ENCODE measurements at regions not wholly inside any gene's neighbourhood (a gene's known extent, or its start where the extent isn't known, plus 50 kb on each side); places are given as distances from the start of the nearest gene placed in this dataset.

DNA sequence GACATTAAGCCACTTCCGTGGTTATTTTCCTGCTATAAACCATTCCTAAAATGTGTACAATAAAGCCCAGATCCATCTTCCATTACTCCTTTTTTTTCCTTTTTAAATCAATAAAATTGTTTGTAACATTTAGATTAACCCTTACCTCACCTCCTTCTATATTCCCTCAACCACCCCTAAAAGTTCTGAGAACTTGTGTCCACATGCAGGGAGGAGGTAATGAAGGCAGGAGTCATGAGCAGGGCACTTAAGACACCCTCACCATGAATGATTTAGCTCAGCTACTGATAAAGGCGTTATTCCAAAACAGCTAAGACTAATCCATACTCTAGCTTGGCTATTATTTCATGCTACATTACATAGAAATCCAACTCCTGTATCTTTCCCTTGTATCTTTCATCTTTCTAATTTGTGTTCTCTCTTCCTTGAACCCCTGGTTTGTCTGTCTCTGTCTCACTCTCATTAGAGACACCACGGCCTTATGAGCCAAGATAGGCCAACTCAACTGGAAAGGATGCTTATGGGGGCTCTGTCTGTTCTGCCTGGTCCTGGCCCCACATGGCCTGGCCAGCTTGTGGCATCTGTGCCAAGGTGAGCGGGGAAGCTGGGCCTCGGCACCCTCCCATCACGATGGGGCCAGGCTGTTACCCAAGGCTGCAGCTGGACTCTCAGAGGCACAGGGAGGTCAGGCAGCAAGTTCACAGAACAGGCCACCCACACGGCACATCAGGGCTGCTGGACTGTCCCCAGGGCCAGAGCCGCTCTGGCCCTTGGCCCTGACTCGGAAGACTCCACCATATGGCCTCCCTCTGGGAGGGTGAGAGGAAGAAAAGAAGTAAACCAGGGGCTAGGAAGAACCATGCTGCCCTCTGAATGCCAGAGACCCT is 294.4 kb downstream of the SOX9 start:
- Histone ChIP-seq H3K9me3 (ENCODE audit: control insufficient read depth in 4 of 4, insufficient read depth in 3 of 4, low read length in 3 of 4) (peaks cover 0 to 13% (median 6%) of the 10 kb centered on the region in 4 donors), H3K27me3 (ENCODE audit: control insufficient read depth in 3 of 3, insufficient read depth in 3 of 3, low read length in 2 of 3) (no peaks in the 10 kb centered on the region), H3K4me1 (ENCODE audit: control insufficient read depth in 5 of 5, insufficient read depth in 5 of 5, low read length in 5 of 5) (peaks cover 0 to 7% (median 0%) of the 10 kb centered on the region in 5 donors), H3K27ac (ENCODE audit: low read depth in 1 of 2, low read length in 1 of 2) (no peak overlapping the region), H3K36me3 (ENCODE audit: control insufficient read depth in 4 of 4, insufficient read depth in 4 of 4, low read length in 4 of 4) (no peaks in the 10 kb centered on the region), H3K4me3 (no peak overlapping the region), H3K9ac (ENCODE audit: insufficient read depth in 1 of 2, low read length in 2 of 2) (no peak overlapping the region)
- TF ChIP-seq, protein P1, sequence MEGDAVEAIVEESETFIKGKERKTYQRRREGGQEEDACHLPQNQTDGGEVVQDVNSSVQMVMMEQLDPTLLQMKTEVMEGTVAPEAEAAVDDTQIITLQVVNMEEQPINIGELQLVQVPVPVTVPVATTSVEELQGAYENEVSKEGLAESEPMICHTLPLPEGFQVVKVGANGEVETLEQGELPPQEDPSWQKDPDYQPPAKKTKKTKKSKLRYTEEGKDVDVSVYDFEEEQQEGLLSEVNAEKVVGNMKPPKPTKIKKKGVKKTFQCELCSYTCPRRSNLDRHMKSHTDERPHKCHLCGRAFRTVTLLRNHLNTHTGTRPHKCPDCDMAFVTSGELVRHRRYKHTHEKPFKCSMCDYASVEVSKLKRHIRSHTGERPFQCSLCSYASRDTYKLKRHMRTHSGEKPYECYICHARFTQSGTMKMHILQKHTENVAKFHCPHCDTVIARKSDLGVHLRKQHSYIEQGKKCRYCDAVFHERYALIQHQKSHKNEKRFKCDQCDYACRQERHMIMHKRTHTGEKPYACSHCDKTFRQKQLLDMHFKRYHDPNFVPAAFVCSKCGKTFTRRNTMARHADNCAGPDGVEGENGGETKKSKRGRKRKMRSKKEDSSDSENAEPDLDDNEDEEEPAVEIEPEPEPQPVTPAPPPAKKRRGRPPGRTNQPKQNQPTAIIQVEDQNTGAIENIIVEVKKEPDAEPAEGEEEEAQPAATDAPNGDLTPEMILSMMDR (IDR thresholded peaks at IDR 0.05; ENCODE audit: control extremely low read depth, extremely low read depth) = no peak
- DNase-seq = no peak
- ATAC-seq (ENCODE audit: insufficient read depth, low FRiP score) = no peak
- 80 to 90% methylated on average over 8 to 9 of the region's 9 CpGs for WGBS, 2 donors

DNA sequence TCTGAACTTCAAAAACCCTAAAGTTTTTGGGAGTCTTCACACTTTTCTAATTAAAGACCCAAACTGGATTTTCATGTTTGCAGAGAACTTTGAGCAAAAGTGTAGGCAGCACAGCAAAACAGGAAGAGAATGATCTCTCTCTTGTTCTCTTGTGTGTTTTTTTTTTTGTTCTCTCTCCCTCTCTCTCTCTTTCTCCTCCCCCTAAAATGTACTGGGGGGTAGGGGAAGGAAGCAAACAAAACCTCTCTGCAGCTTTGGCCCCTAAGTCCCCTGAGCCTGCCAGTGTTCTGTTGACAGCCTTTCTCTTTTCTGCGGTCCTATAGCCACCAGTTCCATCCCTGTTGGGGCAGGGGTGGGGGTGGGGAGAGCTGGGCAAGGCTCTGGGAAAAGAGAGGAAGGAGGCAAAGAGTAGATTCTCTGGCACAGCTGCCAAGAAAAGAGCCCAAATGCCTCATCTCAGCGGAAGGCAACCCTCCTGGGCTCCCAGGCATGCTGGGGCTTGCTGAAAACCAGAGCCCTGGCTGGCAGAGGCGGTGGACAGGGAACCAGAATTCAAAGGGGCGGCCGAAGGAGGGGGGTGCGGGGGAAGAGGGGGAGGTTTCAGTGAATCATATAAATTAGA is 295.3 kb downstream of the SOX9 start:
- Histone ChIP-seq H3K27ac (ENCODE audit: low read depth in 1 of 2, low read length in 1 of 2) (no peak overlapping the region), H3K36me3 (ENCODE audit: control insufficient read depth in 4 of 4, insufficient read depth in 4 of 4, low read length in 4 of 4) (no peaks in the 10 kb centered on the region), H3K27me3 (ENCODE audit: control insufficient read depth in 3 of 3, insufficient read depth in 3 of 3, low read length in 2 of 3) (no peaks in the 10 kb centered on the region), H3K4me1 (ENCODE audit: control insufficient read depth in 5 of 5, insufficient read depth in 5 of 5, low read length in 5 of 5) (peaks cover 0 to 16% (median 0%) of the 10 kb centered on the region in 5 donors), H3K9me3 (ENCODE audit: control insufficient read depth in 4 of 4, insufficient read depth in 3 of 4, low read length in 3 of 4) (peaks cover 0 to 13% (median 6%) of the 10 kb centered on the region in 4 donors), H3K4me3 (no peak overlapping the region), H3K9ac (ENCODE audit: insufficient read depth in 1 of 2, low read length in 2 of 2) (no peak overlapping the region)
- no peak for ATAC-seq (ENCODE audit: insufficient read depth, low FRiP score)
- no peak for DNase-seq
- WGBS, 2 donors = 57% methylated on average over 6 of the region's 6 CpGs
- TF ChIP-seq, protein P1 (IDR thresholded peaks at IDR 0.05; ENCODE audit: control extremely low read depth, extremely low read depth) = no peak

DNA sequence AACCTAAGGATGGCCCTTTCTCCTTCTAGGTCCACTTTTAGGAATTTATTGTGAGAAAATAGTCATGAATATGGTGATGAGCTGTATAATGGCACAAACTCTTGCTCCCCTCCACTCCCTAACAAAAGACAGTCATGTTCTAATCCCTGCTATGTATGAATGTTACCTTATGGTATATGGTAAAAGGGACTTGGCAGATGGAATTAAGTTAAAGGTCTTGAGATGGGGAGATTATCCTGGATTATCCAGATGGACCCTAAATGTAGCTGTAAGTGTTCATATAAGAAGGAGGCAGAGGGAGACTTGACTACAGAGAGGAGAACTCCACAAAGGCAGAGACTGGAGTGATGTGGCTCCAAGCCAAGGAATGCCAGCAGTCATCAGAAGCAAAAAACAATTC is 296.1 kb downstream of the SOX9 start:
- no peak overlapping the region for H3K9ac ChIP-seq (ENCODE audit: insufficient read depth in 1 of 2, low read length in 2 of 2)
- TF ChIP-seq, protein P1 (IDR thresholded peaks at IDR 0.05; ENCODE audit: control extremely low read depth, extremely low read depth) = no peak
- peaks cover 0 to 19% (median 3%) of the 10 kb centered on the region in 5 donors for H3K4me1 ChIP-seq (ENCODE audit: control insufficient read depth in 5 of 5, insufficient read depth in 5 of 5, low read length in 5 of 5)
- ATAC-seq (ENCODE audit: insufficient read depth, low FRiP score) (no peak), DNase-seq (no peak)
- H3K36me3 ChIP-seq (ENCODE audit: control insufficient read depth in 4 of 4, insufficient read depth in 4 of 4, low read length in 4 of 4) = no peaks in the 10 kb centered on the region
- H3K9me3 ChIP-seq (ENCODE audit: control insufficient read depth in 4 of 4, insufficient read depth in 3 of 4, low read length in 3 of 4) = peaks cover 0 to 13% (median 6%) of the 10 kb centered on the region in 4 donors
- no peak overlapping the region for H3K27ac ChIP-seq (ENCODE audit: low read depth in 1 of 2, low read length in 1 of 2)
- no peak overlapping the region for H3K4me3 ChIP-seq
- H3K27me3 ChIP-seq (ENCODE audit: control insufficient read depth in 3 of 3, insufficient read depth in 3 of 3, low read length in 2 of 3) = no peaks in the 10 kb centered on the region
